Mesendoderm (in vitro differentiated cells): ENCODE measurements at regions not wholly inside any gene's neighbourhood (a gene's known extent, or its start where the extent isn't known, plus 50 kb on each side); places are given as distances from the start of the nearest gene placed in this dataset.

ENCODE experiments used
- DNase-seq: peaks from one replicate; pipeline ENCODE4 v3.0.0; 2013
- H2AK5ac ChIP-seq: 2 replicates; pipeline ENCODE4 v1.6.1; 2013; ENCODE audit warnings: low read length, inconsistent platforms
- H2BK120ac ChIP-seq: 2 replicates; pipeline ENCODE4 v1.6.1; 2013; ENCODE audit warnings: low read depth, mild to moderate bottlenecking, low read length, moderate library complexity, mixed read lengths
- H2BK15ac ChIP-seq: replicated peaks from 2 replicates; pipeline ENCODE4 v1.6.1; 2013; ENCODE audit warnings: low read depth, mild to moderate bottlenecking, moderate library complexity
- H2BK5ac ChIP-seq: 2 replicates; pipeline ENCODE4 v1.6.1; 2013; ENCODE audit warnings: low read length, inconsistent platforms
- H3K18ac ChIP-seq: 2 replicates; pipeline ENCODE4 v1.6.1; 2013; ENCODE audit warnings: mild to moderate bottlenecking, low read length, mixed read lengths
- H3K23ac ChIP-seq: one replicate; pipeline ENCODE4 v1.6.1; 2013; ENCODE audit warnings: low read length
- H3K27ac ChIP-seq: 2 replicates; pipeline ENCODE4 v1.5.1; 2013; ENCODE audit warnings: low read depth, mild to moderate bottlenecking, inconsistent platforms, low read length, moderate library complexity
- H3K27me3 ChIP-seq: 2 replicates; pipeline ENCODE4 v1.6.1; 2013; ENCODE audit warnings: low read length, control low read depth, mild to moderate bottlenecking, inconsistent platforms; ENCODE audit not compliant: insufficient read depth, poor library complexity
- H3K36me3 ChIP-seq: 2 replicates; pipeline ENCODE4 v1.6.1; 2013; ENCODE audit warnings: low read length, inconsistent platforms; ENCODE audit not compliant: control insufficient read depth, insufficient read depth
- H3K4ac ChIP-seq: one replicate; pipeline ENCODE4 v1.6.1; 2013; ENCODE audit warnings: low read depth, mild to moderate bottlenecking, low read length, moderate library complexity
- H3K4me1 ChIP-seq: 2 replicates; pipeline ENCODE4 v1.6.1; 2013; ENCODE audit warnings: low read depth, low read length, inconsistent platforms; ENCODE audit not compliant: control insufficient read depth
- H3K4me2 ChIP-seq: 2 replicates; pipeline ENCODE4 v1.6.1; 2013; ENCODE audit warnings: low read length
- H3K4me3 ChIP-seq: 2 replicates; pipeline ENCODE4 v1.5.1; 2013; ENCODE audit warnings: mild to moderate bottlenecking, low read length
- H3K56ac ChIP-seq: one replicate; pipeline ENCODE4 v1.6.1; 2013; ENCODE audit warnings: low read length
- H3K79me1 ChIP-seq: 2 replicates; pipeline ENCODE4 v1.6.1; 2013; ENCODE audit warnings: low read length, inconsistent platforms
- H3K79me2 ChIP-seq: 2 replicates; pipeline ENCODE4 v1.6.1; 2013; ENCODE audit warnings: mild to moderate bottlenecking, low read length; ENCODE audit not compliant: control insufficient read depth, insufficient read depth
- H3K9ac ChIP-seq: 2 replicates; pipeline ENCODE4 v1.6.1; 2013; ENCODE audit warnings: low read length, inconsistent platforms
- H4K5ac ChIP-seq: one replicate; pipeline ENCODE4 v1.6.1; 2013; ENCODE audit warnings: low read length
- H4K8ac ChIP-seq: one replicate; pipeline ENCODE4 v1.6.1; 2013; ENCODE audit warnings: low read depth, mild to moderate bottlenecking, control low read depth, low read length, moderate library complexity
- WGBS: extraction: QIAGEN DNeasy Blood & Tissue Kit; methylation state at CpG from one replicate; pipeline ENCODE4 v1.1.7; 2013; ENCODE audit warnings: low lambda C conversion rate, missing lambda C conversion rate; ENCODE audit not compliant: insufficient coverage; ENCODE audit errors: extremely low coverage; 5-methylcytosine and 5-hydroxymethylcytosine counted together

DNA sequence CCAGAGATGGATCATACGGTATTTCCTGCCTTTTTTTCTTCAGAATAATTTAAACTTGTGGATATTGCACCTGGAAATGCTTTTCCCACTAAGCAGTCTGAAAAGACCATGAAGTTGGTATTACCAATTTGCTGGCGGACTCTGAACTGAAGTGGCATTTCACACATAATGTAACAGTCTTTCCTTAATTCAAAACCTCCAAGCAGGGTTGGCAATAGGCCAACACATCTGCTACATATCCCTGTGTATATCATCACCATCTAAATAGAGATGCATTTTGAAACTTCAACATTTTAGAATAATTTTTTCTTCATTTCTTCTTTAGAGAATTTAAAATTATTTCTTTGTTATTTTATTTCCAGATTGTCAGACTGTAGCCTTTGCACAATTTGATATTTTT is 100.5 kb downstream of the TSPAN8 start:
- Histone ChIP-seq H3K9ac (no peak overlapping the region), H2BK15ac (no peak overlapping the region), H3K4ac (no peak overlapping the region), H3K56ac (no peak overlapping the region), H3K4me1 (no peaks in the 10 kb centered on the region), H4K8ac (no peak overlapping the region), H2BK120ac (no peak overlapping the region), H4K5ac (no peak overlapping the region), H3K36me3 (no peaks in the 10 kb centered on the region), H3K4me3 (no peak overlapping the region), H2BK5ac (no peak overlapping the region), H3K79me1 (no peaks in the 10 kb centered on the region), H2AK5ac (no peak overlapping the region), H3K18ac (no peak overlapping the region), H3K27ac (no peak overlapping the region), H3K4me2 (no peak overlapping the region), H3K27me3 (no peaks in the 10 kb centered on the region), H3K23ac (no peak overlapping the region), H3K79me2 (no peaks in the 10 kb centered on the region)
- no CpG with 5 or more reads among the region's 2 CpGs for WGBS
- no peak for DNase-seq

DNA sequence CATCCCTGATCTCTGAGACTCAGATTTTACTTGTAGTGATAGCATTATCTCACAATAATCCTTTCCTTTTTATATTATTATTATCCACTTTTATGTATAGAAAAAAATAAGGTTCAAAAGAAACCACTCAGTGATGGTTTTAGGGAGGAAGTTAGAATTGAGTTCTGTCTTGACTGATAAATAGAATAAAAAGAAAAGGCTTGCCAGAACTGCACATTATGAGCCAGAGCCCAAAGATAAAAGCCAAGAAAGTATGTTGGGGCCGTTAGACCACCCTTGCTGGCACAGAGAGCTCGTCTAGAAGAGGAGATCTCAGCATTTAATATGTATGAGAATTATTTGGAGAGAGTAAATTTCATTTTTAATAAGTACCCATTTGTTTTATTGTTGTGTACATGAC is 103.2 kb downstream of the TSPAN8 start:
- no peaks in the 10 kb centered on the region for H3K4me1 ChIP-seq
- no peaks in the 10 kb centered on the region for H3K36me3 ChIP-seq
- H4K8ac ChIP-seq = no peak overlapping the region
- H2BK15ac ChIP-seq = no peak overlapping the region
- H3K27me3 ChIP-seq = no peaks in the 10 kb centered on the region
- no peak overlapping the region for H3K56ac ChIP-seq
- no peak overlapping the region for H3K4me3 ChIP-seq
- H2AK5ac ChIP-seq = no peak overlapping the region
- H3K4ac ChIP-seq = no peak overlapping the region
- no peak overlapping the region for H3K23ac ChIP-seq
- H3K9ac ChIP-seq = no peak overlapping the region
- no peak overlapping the region for H4K5ac ChIP-seq
- no peak overlapping the region for H2BK120ac ChIP-seq
- H3K79me1 ChIP-seq = no peaks in the 10 kb centered on the region
- no peak for DNase-seq
- no CpG with 5 or more reads among the region's 2 CpGs for WGBS
- H3K4me2 ChIP-seq = no peak overlapping the region
- H2BK5ac ChIP-seq = no peak overlapping the region
- H3K79me2 ChIP-seq = no peaks in the 10 kb centered on the region
- H3K18ac ChIP-seq = no peak overlapping the region
- H3K27ac ChIP-seq = no peak overlapping the region

DNA sequence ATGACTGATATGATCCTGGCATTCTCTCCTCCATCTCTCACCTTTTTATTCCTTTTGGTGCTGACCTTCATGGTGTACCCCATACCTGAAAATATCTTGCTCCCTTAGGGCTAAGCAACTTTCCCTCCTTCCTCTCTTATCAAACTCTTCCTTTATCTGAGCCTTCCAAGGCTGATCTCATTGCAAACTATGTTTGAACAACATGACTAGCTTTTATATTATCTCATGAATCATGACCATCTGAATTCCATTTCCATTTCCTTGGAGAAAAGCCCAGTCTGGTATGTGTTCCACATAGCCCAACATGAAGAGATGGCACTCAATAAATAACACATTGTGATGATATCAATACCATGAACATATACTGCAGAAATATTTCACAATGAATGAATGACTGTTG is 111.6 kb downstream of the TSPAN8 start:
- no peak overlapping the region for H4K5ac ChIP-seq
- H2BK15ac ChIP-seq = no peak overlapping the region
- H3K4ac ChIP-seq = no peak overlapping the region
- no peaks in the 10 kb centered on the region for H3K36me3 ChIP-seq
- no peak overlapping the region for H3K4me2 ChIP-seq
- H3K27ac ChIP-seq = no peak overlapping the region
- H3K56ac ChIP-seq = no peak overlapping the region
- H2AK5ac ChIP-seq = no peak overlapping the region
- no peak overlapping the region for H2BK5ac ChIP-seq
- no peak overlapping the region for H3K4me3 ChIP-seq
- no peak overlapping the region for H2BK120ac ChIP-seq
- DNase-seq = no peak
- no peak overlapping the region for H3K18ac ChIP-seq
- no peaks in the 10 kb centered on the region for H3K27me3 ChIP-seq
- no peaks in the 10 kb centered on the region for H3K4me1 ChIP-seq
- no peaks in the 10 kb centered on the region for H3K79me1 ChIP-seq
- no peaks in the 10 kb centered on the region for H3K79me2 ChIP-seq
- H3K9ac ChIP-seq = no peak overlapping the region
- no peak overlapping the region for H4K8ac ChIP-seq
- no peak overlapping the region for H3K23ac ChIP-seq

DNA sequence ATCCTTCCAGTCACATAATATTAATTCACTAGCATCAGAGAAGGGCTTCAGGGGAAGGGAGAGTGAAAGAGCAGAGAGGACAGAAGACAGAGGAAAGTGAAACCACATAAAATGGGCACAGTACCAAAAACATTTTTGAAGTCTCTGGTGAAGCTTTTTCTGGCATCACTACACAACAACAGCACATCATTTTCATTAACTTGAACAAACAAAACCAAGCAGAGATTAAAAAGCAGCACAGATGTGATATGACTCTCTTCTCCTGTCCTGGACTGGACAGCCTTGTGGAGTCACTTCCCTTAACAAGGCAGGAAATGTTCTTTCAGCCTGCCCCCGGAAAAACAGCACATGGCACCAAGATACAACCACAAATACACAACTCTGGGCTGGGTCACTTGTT is 112.0 kb downstream of the TSPAN8 start:
- Histone ChIP-seq H3K9ac (no peak overlapping the region), H3K23ac (no peak overlapping the region), H3K27me3 (no peaks in the 10 kb centered on the region), H3K4me1 (no peaks in the 10 kb centered on the region), H3K4ac (no peak overlapping the region), H3K4me2 (no peak overlapping the region), H4K8ac (no peak overlapping the region), H2BK15ac (no peak overlapping the region), H3K27ac (no peak overlapping the region), H3K18ac (no peak overlapping the region), H2AK5ac (no peak overlapping the region), H3K36me3 (no peaks in the 10 kb centered on the region), H3K56ac (no peak overlapping the region), H4K5ac (no peak overlapping the region), H2BK120ac (no peak overlapping the region), H3K4me3 (no peak overlapping the region), H2BK5ac (no peak overlapping the region), H3K79me1 (no peaks in the 10 kb centered on the region), H3K79me2 (no peaks in the 10 kb centered on the region)
- DNase-seq = no peak
- WGBS = no CpG with 5 or more reads among the region's 1 CpG

DNA sequence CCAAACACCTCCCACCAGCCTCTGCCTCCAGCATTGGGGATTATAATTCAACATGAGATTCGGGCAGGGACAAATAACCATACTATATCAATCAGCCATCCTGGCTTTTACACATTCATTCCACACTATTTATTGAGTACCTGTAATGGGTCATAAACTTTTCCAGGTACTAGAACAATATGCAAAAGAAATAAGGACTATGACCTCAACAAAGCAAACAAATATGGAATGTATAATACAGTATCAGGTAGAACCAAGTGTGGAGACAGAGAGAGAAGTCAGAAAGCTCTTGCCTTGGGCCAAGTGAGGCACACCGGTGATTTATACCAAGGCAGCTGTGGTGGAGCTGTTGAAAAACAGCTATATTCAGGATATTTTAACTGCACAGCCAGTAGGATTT is 116.3 kb downstream of the TSPAN8 start:
- no peaks in the 10 kb centered on the region for H3K4me1 ChIP-seq
- H3K4me3 ChIP-seq = no peak overlapping the region
- no peak overlapping the region for H2BK15ac ChIP-seq
- H4K8ac ChIP-seq = no peak overlapping the region
- H3K18ac ChIP-seq = no peak overlapping the region
- H2BK5ac ChIP-seq = no peak overlapping the region
- H3K27ac ChIP-seq = no peak overlapping the region
- H2BK120ac ChIP-seq = no peak overlapping the region
- no peak overlapping the region for H3K9ac ChIP-seq
- no peak overlapping the region for H4K5ac ChIP-seq
- H3K79me2 ChIP-seq = no peaks in the 10 kb centered on the region
- no CpG with 5 or more reads among the region's 2 CpGs for WGBS
- no peak overlapping the region for H2AK5ac ChIP-seq
- H3K4ac ChIP-seq = no peak overlapping the region
- no peak for DNase-seq
- no peaks in the 10 kb centered on the region for H3K79me1 ChIP-seq
- H3K56ac ChIP-seq = no peak overlapping the region
- H3K23ac ChIP-seq = no peak overlapping the region
- H3K4me2 ChIP-seq = no peak overlapping the region
- no peaks in the 10 kb centered on the region for H3K27me3 ChIP-seq
- no peaks in the 10 kb centered on the region for H3K36me3 ChIP-seq

DNA sequence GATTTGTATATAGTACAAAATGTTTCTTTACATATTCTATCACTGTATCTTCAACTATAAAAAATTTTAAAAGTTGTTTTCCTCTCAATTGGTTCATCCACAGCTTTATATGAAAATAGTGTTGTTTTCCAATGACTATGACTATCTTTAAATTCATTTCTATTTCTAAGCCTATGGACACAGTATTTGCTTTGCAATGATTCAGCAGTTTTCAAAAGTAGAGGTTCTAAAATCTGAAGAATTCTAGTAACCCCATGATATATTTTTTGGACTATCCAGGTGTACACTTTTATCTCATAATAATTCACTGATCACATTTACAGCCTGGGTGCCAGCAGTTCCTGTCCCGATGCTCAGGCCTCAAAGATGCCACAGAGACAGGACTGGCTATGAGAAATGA is 118.4 kb upstream of the PTPRR start:
- no peak overlapping the region for H2AK5ac ChIP-seq
- H3K79me2 ChIP-seq = no peaks in the 10 kb centered on the region
- H2BK15ac ChIP-seq = no peak overlapping the region
- no peak overlapping the region for H3K9ac ChIP-seq
- no peak overlapping the region for H2BK120ac ChIP-seq
- WGBS = no CpG with 5 or more reads among the region's 1 CpG
- H3K23ac ChIP-seq = no peak overlapping the region
- no peak overlapping the region for H3K27ac ChIP-seq
- H3K4ac ChIP-seq = no peak overlapping the region
- H3K4me2 ChIP-seq = no peak overlapping the region
- no peak overlapping the region for H4K5ac ChIP-seq
- H3K79me1 ChIP-seq = no peaks in the 10 kb centered on the region
- no peak for DNase-seq
- no peak overlapping the region for H3K4me3 ChIP-seq
- H4K8ac ChIP-seq = no peak overlapping the region
- H3K18ac ChIP-seq = no peak overlapping the region
- no peaks in the 10 kb centered on the region for H3K36me3 ChIP-seq
- H2BK5ac ChIP-seq = no peak overlapping the region
- no peaks in the 10 kb centered on the region for H3K4me1 ChIP-seq
- H3K27me3 ChIP-seq = no peaks in the 10 kb centered on the region
- no peak overlapping the region for H3K56ac ChIP-seq
